Suprapubic skin (tissue), 3 donors: ENCODE measurements at regions not wholly inside any gene's neighbourhood (a gene's known extent, or its start where the extent isn't known, plus 50 kb on each side); places are given as distances from the start of the nearest gene placed in this dataset.

Experiments
- EP300 ChIP-seq: sonication (generic); formaldehyde crosslinking; IDR thresholded peaks from one replicate; pipeline ENCODE4 v1.6.1; 2017; ENCODE audit warnings: antibody characterized with exemption
- TF ChIP-seq, protein P1 (sequence below), 2 donors: fragments of 200-600 bp in 1 of 2; fragments of 450-650 bp in 1 of 2; sonication (generic) in 1 of 2; IDR thresholded peaks; one replicate each; pipeline ENCODE4 v1.5.1; 2016 to 2019; ENCODE audit warnings: antibody characterized with exemption in 2 of 2, mild to moderate bottlenecking in 1 of 2, moderate library complexity in 1 of 2

DNA sequence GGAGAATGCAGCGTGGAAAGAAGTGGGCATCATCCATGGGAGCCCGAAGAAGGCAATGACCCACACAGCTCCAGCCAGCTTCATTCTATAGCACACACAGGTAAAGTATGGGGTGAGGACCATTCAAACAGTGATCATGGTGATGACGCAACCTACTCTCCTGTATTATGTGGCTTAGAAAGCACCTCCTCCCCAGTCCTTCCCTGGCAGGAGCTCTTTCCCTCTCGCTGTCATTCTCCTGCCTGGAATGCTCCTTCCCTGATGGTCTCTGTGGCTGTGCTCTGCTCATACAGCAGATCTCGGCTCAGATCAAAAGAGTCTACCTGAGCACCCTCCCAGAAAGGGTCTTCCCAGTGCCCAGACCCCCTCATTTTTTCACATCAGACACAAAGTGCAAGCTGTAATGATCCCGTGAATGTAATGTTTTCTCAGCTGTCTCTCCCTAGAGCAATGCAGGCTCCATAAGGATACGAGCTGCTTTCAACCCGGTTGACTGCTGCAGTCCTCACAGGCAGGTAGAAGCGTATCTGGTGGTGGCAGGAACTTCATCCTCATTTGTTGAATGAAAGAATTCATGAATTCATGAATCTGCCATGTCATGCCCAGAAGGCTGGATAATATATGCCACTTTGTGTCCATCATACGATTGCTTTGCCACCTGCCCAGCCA, 248.8 kb downstream of the HS3ST3A1 start:
- TF ChIP-seq, protein P1, sequence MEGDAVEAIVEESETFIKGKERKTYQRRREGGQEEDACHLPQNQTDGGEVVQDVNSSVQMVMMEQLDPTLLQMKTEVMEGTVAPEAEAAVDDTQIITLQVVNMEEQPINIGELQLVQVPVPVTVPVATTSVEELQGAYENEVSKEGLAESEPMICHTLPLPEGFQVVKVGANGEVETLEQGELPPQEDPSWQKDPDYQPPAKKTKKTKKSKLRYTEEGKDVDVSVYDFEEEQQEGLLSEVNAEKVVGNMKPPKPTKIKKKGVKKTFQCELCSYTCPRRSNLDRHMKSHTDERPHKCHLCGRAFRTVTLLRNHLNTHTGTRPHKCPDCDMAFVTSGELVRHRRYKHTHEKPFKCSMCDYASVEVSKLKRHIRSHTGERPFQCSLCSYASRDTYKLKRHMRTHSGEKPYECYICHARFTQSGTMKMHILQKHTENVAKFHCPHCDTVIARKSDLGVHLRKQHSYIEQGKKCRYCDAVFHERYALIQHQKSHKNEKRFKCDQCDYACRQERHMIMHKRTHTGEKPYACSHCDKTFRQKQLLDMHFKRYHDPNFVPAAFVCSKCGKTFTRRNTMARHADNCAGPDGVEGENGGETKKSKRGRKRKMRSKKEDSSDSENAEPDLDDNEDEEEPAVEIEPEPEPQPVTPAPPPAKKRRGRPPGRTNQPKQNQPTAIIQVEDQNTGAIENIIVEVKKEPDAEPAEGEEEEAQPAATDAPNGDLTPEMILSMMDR (IDR thresholded peaks at IDR 0.05), result no peak
- TF ChIP-seq EP300, result no peak
